ENCODE measurements at regions not wholly inside any gene's neighbourhood (a gene's known extent, or its start where the extent isn't known, plus 50 kb on each side); places are given as distances from the start of the nearest gene placed in this dataset.

DNA sequence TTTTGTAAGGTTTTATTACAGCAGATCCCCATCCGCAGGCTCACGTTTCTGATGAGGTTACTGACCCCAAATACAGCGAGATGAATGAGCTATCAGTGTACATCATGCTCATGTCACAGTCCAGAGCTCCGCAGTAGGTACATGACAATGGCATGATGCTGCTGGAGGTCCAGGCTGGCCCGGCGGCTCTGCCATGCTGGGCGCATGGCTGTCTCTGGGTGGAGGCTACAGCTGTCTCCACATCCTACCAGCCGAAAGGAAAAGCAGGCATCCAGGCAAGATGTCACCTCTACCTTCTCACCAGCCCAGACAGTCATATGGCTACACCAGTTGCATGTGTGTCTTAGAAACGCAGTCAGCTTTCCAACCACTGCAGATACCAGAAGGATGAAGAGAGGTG is 90.9 kb upstream of the RNF32 start:
- FAIRE-seq (no peak), DNase-seq (ENCODE audit: extremely low spot score, insufficient read length, low read depth) (no peak)

DNA sequence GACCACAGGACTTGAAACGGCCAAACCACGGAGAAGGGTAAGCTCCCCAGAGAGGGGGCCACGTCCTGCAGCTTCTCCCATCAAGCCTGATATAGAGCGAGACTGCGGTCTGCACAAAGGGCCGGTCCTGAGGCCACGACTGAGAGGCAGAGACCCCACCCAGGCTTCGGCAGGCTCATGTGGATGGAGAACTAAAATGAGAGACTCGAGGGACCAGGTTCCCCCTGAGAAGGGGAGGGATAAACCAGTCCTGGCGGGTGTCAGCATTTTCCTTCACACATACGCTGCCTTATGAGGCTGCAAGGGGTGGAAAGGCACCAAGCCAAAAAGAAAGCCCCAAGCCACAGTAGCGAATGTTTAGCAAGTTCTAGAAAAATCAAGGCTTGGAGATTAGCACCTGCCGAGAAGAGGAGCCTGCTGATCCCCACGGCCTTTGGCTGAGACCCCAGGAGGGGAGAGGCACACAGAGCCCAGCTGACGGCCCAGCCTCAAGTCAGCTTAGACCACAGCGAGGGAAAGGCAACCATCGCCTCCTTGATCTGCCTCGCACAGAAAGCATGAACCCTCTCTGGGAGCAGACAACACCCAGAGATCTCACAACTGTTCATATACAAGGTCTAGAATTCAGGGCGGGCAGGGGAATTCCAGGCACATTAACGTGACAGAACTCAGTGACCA is 92.6 kb upstream of the RNF32 start:
- FAIRE-seq (no peak), DNase-seq (ENCODE audit: extremely low spot score, insufficient read length, low read depth) (no peak)

DNA sequence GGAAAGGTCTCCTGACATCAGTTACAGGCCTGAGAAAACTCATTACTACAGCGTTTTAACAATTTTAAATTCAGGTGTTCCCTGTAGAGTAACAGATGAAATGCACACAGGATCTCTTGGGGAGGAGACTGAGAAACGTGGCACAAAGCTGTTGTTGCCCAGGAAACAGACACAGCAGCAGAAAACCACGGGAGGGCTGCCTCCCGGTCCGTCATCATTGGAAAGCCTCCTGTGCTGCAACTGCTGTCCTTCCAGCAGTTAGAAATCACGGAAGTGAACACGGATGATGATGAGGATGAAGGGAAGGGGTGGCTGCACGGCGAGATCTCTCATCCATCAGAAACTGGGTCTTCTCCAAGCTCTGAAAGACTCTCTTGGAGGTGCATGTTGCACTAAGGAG is 94.6 kb upstream of the RNF32 start:
- FAIRE-seq (no peak), DNase-seq (ENCODE audit: extremely low spot score, insufficient read length, low read depth) (no peak)

DNA sequence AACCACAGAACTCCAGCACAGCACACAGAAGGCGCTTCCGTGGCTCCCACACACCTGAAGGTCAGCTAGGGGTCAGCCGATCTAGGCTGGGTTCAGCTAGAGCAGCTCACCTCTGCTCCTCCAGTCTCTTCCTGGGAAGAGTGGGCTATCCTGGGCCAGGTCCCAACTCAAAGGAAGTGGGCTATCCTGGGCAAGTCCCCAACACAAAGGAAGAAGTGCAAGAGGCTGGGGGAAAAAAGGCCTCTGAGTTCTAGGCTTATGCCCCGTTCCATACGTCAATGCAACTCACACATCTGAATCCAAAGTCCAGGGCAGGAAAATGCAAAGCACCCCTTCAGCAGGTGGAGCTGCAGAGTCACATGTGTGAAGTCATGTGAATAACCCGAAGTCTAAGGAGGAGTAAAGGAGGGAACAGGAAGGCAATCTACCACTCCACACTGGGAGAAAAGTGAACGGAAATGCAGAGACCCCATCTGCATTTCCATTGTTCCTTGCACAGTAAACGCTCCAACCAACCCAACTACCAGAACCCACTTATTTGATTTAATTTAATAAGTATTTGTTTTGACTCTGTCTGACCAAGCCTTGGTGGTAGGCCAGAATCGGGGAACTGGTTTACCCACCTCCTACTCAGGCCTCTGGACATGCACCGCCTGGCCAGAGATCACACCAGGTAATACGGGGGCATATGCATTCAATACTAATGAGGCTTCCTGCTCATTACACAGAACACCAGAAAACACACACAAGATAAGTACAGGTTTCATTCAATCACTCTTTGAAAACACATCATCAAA is 95.5 kb upstream of the RNF32 start:
- no peak for FAIRE-seq
- no peak for DNase-seq (ENCODE audit: extremely low spot score, insufficient read length, low read depth)

DNA sequence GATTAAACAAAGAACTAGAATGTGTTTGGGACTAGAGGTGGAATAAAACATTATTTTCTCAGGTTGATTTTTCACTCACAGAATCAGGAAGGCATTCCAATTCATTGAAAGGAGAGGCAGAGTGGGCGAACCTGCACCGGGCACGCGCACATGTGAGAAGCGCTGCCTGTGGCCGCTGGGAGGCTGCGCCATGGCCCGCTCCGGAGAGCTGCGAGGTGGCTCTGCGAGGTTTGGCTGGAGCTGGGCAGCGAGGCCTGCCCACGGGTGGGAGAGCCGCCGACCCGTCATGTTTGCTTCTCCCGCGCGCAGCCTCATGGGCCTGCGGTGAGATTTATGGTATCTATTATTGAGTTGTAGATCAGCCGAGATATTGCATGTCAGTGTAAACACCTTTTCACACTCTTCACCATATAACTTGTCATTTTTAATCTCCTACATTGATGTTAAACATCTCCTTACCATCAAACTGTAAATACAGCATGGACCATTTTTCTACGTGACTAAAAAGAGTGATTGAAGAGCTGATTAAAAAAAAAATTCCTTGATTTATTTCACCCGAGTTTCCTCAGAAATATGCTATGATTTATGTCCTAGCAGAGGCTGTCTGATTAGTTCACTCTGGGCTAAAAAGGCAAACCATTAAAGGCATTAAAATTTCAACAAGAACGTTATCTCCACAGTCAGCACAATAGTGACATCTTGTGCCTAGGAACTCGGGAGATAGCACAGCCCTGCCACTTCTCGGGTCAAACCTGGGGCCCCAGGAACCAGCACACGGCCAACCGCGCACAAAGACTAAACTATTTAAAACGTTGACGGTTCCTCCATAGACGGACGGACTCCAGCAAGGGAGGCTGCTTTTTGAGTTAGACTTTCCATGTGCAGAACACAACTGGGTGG is 96.6 kb upstream of the RNF32 start:
- no peak for DNase-seq (ENCODE audit: extremely low spot score, insufficient read length, low read depth)
- FAIRE-seq: no peak

DNA sequence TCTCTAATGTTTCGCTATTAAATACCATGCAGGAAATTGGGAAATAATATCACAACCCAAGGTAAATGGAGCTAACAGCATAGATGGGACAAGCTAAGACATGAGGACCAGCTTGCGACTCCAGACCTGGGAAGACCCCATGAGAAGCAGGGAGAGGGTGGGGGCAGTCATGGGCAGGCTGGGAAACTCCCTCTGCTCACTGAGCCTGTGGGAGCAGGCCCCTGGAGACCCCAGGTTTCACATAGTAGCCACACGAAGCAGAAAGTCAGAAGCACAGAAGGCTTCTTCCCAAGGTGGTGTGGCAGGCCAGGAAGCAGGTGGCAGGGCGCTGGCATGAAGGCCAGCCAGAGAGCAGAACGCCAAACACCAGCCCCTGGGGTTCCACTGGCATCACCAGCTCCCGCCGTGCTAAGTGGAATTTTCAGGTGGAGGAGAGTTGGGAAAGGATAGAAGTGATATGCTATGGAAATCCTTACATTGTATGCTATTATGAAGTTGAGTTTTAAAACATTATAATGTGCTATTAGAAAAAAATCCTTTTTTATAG is 99.9 kb upstream of the RNF32 start:
- FAIRE-seq (no peak), DNase-seq (ENCODE audit: extremely low spot score, insufficient read length, low read depth) (no peak)

DNA sequence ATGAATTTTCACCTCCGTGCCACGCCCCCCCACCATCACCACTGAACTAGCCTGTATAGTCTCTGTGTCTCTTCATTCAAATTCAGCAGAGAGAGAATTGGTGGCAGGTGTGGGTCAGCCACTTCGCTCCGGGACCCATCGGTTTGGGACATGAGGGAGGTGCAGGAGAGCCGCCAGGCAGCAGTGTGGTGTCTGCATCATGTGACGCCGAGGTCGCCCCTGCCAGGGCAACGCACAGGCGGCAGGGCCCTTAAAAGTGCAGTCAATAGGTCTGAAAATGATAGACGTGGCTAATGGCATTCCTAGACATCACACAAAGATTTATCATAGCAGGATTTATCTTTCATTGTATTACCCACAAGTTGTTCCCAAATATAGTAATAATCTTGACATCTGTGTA is 100.6 kb upstream of the RNF32 start:
- DNase-seq (ENCODE audit: extremely low spot score, insufficient read length, low read depth) (no peak), FAIRE-seq (no peak)

DNA sequence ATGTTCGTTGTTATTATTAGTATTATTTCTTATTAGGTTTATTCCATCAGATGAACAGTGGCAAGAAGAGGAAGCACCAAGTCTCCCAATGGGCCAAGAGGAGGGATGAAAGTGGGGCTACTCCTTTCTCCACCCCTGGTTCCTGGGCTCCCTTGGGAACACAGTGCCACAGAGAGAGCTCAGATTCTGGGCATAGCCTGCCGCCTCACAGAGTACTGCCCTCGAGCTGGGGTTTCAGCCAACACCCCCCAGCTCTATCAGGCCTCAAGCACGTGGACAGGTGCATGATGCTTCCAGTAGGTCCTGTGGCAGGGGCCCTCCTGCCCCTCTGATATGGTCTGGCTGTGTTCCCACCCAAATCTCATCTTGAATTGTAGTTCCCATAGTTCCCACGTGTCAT is 103.6 kb upstream of the RNF32 start:
- DNase-seq (ENCODE audit: extremely low spot score, insufficient read length, low read depth): no peak
- FAIRE-seq: no peak

DNA sequence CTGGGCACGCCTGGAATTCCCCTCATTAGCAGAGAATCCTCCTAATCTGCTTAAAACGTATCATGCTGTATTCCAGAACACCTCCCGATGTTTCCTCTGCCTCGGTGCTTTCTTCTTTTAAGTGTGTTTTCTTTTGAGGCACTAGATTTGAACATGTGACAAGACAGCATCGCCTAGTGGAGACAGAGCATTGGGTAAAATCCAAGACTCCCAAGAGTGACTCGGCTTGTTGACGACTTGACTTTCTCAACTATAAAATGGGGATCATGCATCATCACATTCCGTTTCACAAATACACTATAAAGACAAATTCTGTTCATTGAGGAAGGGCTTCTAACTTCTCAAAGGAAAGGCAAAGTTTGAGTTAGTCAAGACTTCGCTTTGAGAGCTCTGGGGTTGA is 105.6 kb upstream of the RNF32 start:
- DNase-seq (ENCODE audit: extremely low spot score, insufficient read length, low read depth) (no peak), FAIRE-seq (no peak)

DNA sequence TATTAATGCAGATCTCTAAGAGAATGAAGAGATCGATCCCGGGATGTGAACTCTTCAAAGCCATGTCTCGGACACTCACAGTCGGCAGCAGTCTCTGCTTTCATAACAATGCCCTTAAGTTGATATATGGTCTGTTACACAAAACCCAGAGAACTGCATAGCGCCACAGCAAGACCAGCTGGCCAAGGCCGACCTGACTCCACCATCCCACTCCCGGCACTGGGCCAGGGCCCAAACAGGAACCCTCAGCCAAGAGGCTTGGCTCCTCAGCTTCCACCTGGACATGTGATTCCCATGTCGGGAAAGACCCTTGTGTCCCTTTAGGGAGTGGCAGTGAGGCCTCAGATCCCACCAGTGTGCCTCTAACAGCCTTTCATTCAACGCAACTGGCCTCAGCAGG is 106.6 kb upstream of the RNF32 start:
- FAIRE-seq: no peak
- DNase-seq (ENCODE audit: extremely low spot score, insufficient read length, low read depth): no peak

DNA sequence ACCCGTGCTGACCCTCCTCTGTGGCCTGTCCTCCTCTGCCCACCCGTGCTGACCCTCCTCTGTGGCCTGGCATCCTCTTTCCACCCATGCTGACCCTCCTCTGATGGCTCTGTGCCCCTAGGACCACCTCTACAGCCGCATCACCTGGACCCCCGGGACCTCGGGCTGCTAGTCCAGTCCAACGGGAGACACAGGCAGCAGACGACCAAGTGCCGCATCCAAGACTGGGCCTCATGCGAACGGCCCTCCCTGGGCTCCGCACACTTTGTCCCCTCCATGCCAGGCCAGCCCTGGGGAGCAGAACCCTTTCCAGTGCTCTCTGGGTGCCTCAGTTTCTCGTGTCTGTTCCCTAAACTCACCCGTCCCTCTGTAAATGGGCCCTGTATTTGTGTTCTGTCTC is 107.2 kb upstream of the RNF32 start:
- DNase-seq (ENCODE audit: extremely low spot score, insufficient read length, low read depth) (no peak), FAIRE-seq (no peak)

DNA sequence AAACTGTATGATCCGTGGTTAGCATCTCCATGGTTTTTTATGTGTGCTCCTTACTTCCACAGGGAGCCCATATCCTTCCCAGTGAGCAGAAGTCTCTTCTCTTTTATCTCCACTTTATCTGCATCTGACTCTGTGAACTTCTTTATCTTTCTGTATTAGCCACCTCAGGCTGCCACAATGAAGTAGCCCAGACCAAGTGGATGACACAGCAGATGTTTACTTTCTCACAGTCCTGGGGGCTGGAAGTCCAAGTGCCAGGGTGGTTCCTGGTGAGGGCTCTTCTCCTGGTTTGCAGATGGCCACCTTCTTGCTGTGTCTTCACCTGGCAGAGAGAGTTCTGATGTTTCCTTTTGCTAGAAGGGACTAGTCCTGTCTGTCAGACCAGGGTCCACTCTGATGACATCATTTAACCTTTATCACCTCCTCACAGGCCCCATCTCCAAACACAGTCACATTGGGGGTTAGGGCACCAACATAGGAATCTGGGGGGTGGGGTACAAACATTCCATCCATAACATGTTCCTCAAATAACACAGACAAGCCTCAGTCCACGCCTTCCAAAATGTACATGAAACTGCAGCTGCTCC is 108.5 kb upstream of the RNF32 start:
- DNase-seq (ENCODE audit: extremely low spot score, insufficient read length, low read depth) (no peak), FAIRE-seq (no peak)

DNA sequence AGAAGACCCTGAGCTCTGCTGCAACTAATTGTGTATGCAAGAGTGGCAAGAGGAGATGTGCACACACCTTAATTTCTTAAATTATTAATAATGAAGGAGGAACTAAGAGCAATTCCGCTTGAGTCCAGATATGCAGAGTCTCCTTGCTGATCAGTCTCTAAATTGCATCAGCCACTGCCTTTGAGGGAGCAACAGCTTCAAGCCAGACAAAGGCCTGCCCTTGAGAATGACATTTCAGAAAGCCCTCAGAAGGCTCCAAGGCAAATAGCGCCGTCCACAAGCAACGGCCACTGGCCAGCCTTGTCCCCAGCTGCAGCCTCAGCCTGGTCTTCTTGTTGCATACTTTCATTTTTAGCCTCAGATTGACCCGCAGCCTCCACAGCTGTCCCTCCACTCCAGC is 110.6 kb upstream of the RNF32 start:
- DNase-seq (ENCODE audit: extremely low spot score, insufficient read length, low read depth): no peak

DNA sequence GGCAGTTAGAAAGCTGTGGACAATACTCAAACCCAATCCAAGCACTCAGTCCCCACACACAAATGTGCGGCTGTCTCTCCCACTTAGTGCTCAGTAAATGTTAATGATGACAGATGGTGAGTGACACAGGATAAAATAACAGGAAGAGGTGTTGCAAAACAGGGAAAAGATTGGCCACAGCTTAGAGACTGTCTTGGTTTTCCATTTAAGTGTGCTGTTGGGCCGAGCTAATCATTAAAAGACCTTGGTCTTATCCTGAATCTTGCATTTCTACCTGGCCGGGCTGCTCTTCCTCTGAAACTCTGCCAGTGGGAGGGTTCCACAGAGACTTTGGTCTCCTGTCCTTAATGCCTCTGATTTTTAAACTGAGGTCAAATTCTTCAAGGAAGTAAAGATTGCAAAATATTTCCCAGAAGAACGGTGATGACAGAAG is 113.1 kb upstream of the RNF32 start:
- no peak for DNase-seq (ENCODE audit: extremely low spot score, insufficient read length, low read depth)

More for the DNA sequence above, 110.6 kb upstream of the RNF32 start:
- no peak for FAIRE-seq

DNA sequence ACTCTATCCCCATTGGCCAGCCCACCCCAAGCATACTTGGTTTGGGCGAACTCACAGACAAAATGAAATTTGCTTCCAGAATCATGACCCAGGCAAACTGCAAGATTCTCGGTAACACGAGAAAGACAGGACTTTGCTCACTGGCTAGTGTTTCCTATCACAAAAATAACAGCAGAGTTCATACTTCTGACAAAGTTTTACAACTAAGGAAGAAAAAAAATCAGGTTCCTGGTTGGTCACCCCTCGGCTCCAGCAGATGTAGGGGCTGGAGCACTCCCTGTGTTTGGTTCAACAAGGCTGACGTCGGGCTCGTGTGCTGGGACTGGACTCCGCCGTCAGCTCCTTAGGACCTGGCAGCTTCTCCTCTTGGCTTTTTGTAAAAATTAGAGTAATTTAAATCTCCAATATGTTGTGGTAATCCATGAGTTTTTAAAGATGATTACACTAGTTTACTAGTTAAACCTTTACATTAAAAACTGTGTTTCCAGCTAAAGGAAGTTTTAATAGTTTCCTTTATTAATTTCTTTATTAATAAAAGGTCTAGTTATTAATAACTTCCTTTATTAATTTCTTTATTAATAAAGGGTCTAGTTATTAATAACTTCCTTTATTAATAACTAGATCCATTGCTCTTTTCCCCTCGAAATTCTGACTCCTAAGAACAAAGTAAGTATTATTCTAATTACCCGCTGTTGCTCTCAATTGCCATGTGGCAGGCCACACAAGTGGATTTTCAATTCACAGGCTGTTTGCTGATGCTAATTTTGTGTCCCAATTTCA is 115.6 kb upstream of the RNF32 start:
- FAIRE-seq: no peak
- DNase-seq (ENCODE audit: extremely low spot score, insufficient read length, low read depth): no peak

More for the DNA sequence above, 113.1 kb upstream of the RNF32 start:
- no peak for FAIRE-seq

DNA sequence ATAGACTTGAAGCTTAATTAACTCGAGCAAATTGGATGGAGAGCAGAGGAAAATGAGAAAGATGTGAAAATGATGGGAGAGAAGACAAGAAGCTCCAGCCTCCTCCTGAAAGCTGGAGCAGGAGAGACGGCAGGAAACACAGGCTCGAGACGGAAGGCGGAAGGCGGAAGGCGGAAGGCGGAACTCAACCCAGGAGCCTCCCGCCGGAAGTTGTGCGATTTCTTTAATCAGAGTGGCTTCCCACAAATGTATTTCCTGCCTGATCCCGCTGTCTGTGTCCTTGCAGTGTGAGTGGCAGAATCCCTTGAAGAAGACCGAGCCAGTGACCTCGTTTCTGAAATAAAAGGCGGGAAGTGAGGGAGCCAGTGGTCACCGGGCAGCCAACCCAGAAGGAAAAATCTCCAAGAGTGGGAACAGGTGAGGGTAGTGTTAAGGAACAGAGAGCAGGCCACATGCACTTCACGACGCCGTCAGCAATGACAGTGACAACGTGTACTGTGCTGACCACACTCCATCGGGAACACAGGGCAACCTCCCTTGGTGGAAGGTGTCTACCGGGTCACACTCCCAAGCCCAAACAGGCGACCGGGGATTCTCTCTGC is 117.0 kb upstream of the RNF32 start:
- FAIRE-seq (no peak), DNase-seq (ENCODE audit: extremely low spot score, insufficient read length, low read depth) (no peak)

DNA sequence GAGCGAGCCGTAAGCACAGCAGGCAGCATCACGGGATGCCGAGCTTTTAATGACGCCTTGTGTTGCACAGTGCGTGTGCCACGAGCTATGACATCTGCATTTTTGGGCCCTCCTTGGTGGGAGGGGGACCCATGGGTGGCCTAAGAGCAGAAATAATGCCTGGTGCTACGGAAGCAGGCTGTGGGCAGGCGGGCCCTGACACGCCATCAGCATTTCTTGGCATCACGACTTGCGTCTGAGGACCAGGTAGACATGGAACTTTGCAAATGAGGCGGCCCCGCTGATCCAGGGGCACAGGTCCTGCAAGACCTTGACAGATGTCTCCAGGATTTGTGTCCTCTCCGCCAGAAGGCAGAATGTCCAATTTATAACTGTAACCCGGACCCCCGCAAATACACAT is 117.8 kb upstream of the RNF32 start:
- FAIRE-seq (no peak), DNase-seq (ENCODE audit: extremely low spot score, insufficient read length, low read depth) (no peak)

DNA sequence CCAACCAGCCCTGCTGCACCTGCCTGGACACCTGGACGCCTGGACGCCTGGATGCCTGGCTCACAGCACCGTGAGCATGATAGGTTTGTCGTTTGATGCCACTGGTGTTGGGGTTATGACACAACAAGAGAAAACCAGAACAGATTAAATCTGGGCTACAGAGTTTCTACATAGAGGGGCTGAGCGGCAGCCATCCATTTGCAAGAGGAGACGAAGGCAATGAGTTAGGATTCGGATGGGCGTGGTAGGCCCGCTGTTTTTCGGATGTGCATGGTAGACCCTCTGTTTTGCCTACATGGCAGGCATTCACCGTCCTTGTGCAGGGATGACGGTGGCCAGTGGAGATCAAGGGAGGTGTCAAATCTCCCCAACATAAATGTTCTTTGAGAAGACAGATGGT is 121.5 kb upstream of the RNF32 start:
- DNase-seq (ENCODE audit: extremely low spot score, insufficient read length, low read depth) (no peak), FAIRE-seq (no peak)

DNA sequence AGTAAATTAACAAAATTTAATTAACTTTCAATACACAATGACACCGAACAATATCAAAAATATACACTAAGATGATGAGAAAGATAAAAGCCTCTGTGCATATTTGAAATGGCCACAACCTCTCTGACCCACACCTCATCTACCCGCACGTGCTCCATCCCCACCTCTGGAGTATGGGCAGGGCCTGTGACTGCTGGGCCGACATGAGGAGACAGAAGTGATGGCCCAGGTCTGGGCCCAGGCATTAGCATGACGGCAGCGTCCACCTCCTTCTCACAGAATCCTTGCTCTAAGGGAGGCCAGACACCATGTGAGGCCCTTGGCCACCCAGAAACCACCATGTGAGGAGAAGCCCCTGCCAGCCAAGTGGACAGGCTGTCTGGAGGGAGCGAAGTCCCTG is 122.1 kb upstream of the RNF32 start:
- DNase-seq (ENCODE audit: extremely low spot score, insufficient read length, low read depth) (no peak), FAIRE-seq (no peak)

Measured in GM18507 (cell line).